GM12878 (cell line): ENCODE measurements at regions not wholly inside any gene's neighbourhood (a gene's known extent, or its start where the extent isn't known, plus 50 kb on each side); places are given as distances from the start of the nearest gene placed in this dataset.

Source experiments
- CBX3 ChIP-seq: fragments of 200-600 bp; sonication (generic); IDR thresholded peaks from 2 replicates; pipeline ENCODE4 v1.6.1; 2016; ENCODE audit warnings: low read depth, borderline replicate concordance
- CHD4 ChIP-seq: fragments of 200-600 bp; sonication (generic); IDR thresholded peaks from 2 replicates; pipeline ENCODE4 v1.6.1; 2016; ENCODE audit warnings: mild to moderate bottlenecking
- CREB1 ChIP-seq: IDR thresholded peaks from 2 replicates; pipeline ENCODE4 v1.6.1; 2012; ENCODE audit warnings: low read depth, mild to moderate bottlenecking, inconsistent platforms
- CREM ChIP-seq: IDR thresholded peaks from 2 replicates; pipeline ENCODE4 v1.6.1; 2014; ENCODE audit warnings: antibody characterized with exemption, low read depth
- MTA3 ChIP-seq: IDR thresholded peaks from 2 replicates; pipeline ENCODE4 v1.6.1; 2012; ENCODE audit warnings: low read length, inconsistent platforms, borderline replicate concordance
- MXI1 ChIP-seq: fragments of 150-350 bp; IDR thresholded peaks from 2 replicates; pipeline ENCODE4 v1.6.1; 2011; ENCODE audit warnings: low read depth, mild to moderate bottlenecking, inconsistent platforms, low read length, improper control_type of control experiment
- NFIC ChIP-seq: IDR thresholded peaks from 2 replicates; pipeline ENCODE4 v1.6.1; 2012; ENCODE audit warnings: low read depth, mild to moderate bottlenecking, inconsistent platforms, low read length, moderate library complexity
- PAX8 ChIP-seq: fragments of 450-650 bp; IDR thresholded peaks from 2 replicates; pipeline ENCODE4 v1.6.1; 2017; ENCODE audit warnings: mild to moderate bottlenecking, moderate library complexity
- POLR2AphosphoS5 ChIP-seq: IDR thresholded peaks from 2 replicates; pipeline ENCODE4 v1.6.1; 2011; ENCODE audit warnings: mild to moderate bottlenecking, low read length, inconsistent platforms
- SREBF2 ChIP-seq: IDR thresholded peaks from 2 replicates; pipeline ENCODE4 v1.6.1; 2012; ENCODE audit warnings: mild to moderate bottlenecking, low read length
- STAT1 ChIP-seq: fragments of 450-650 bp; conservative IDR thresholded peaks from 2 replicates; pipeline ENCODE4 v1.6.1; 2014; ENCODE audit warnings: antibody characterized with exemption, mild to moderate bottlenecking
- TAF1 ChIP-seq: IDR thresholded peaks from 2 replicates; pipeline ENCODE4 v1.6.1; 2011; ENCODE audit warnings: mild to moderate bottlenecking, low read depth, low read length, borderline replicate concordance
- ZNF207 ChIP-seq: fragments of 450-650 bp; IDR thresholded peaks from 2 replicates; pipeline ENCODE4 v1.6.1; 2014; ENCODE audit warnings: antibody characterized with exemption, mild to moderate bottlenecking, borderline replicate concordance
- TF ChIP-seq, protein P1 (sequence below), 3 experiments: IDR thresholded peaks in 2 of 3; conservative IDR thresholded peaks in 1 of 3; 2 replicates each; pipeline ENCODE4 v1.5.1; 2011; ENCODE audit warnings: low read depth in 3 of 3, low read length in 3 of 3, mild to moderate bottlenecking in 3 of 3, control low read depth in 2 of 3, moderate library complexity in 2 of 3, inconsistent platforms in 1 of 3, mixed read lengths in 1 of 3; ENCODE audit not compliant: control insufficient read depth in 2 of 3, insufficient read depth in 1 of 3; ENCODE audit errors: extremely low read depth in 1 of 3
- TF ChIP-seq, protein P2 (sequence below): fragments of 450-650 bp; IDR thresholded peaks from 2 replicates; pipeline ENCODE4 v1.6.1; 2016; ENCODE audit warnings: mild to moderate bottlenecking
- TF ChIP-seq, protein P3 (sequence below): fragments of 450-650 bp; formaldehyde crosslinking; IDR thresholded peaks from 2 replicates; pipeline ENCODE4 v1.4.0; 2022; ENCODE audit warnings: mild to moderate bottlenecking, moderate library complexity
- TF ChIP-seq, protein P4 (sequence below): fragments of 450-650 bp; formaldehyde crosslinking; IDR thresholded peaks from 2 replicates; pipeline ENCODE4 v1.4.0; 2020; ENCODE audit warnings: mild to moderate bottlenecking, moderate library complexity

DNA sequence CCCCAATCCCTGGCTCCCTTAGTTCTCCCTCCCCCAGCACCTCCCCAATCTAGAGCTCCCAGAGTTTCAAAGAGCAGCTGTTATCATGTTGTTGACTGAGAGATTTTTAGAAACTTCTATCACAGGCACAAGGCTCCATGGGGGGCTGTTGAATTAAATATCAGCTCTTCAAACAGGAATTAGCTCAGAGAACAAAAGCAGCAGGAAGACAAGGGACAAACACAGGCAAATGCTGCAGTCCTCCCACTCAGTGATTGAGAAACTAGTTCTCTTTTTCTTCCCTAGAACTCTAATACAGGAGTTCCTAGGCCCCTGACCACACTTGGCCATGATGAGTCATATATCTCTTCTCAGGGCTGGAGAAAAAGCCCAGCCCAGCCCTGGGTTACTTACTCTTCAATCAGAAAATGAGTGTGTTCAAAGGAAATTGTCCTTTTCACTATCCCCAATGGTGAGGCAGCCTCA is 262.1 kb downstream of the IGSF11 start (continued):
- TF ChIP-seq, protein P1, sequence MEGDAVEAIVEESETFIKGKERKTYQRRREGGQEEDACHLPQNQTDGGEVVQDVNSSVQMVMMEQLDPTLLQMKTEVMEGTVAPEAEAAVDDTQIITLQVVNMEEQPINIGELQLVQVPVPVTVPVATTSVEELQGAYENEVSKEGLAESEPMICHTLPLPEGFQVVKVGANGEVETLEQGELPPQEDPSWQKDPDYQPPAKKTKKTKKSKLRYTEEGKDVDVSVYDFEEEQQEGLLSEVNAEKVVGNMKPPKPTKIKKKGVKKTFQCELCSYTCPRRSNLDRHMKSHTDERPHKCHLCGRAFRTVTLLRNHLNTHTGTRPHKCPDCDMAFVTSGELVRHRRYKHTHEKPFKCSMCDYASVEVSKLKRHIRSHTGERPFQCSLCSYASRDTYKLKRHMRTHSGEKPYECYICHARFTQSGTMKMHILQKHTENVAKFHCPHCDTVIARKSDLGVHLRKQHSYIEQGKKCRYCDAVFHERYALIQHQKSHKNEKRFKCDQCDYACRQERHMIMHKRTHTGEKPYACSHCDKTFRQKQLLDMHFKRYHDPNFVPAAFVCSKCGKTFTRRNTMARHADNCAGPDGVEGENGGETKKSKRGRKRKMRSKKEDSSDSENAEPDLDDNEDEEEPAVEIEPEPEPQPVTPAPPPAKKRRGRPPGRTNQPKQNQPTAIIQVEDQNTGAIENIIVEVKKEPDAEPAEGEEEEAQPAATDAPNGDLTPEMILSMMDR (IDR thresholded peaks at IDR 0.05 in 2 of 3, conservative IDR thresholded peaks at IDR 0.05 in 1 of 3; ENCODE audit: control insufficient read depth in 2 of 3, extremely low read depth in 1 of 3, insufficient read depth in 1 of 3, low read depth in 3 of 3, low read length in 3 of 3), result no peak
- TF ChIP-seq CBX3, result no peak
- no peak for TF ChIP-seq MXI1
- TF ChIP-seq NFIC, result peak; percentile 99
- peak; percentile 44; the same call in 1 of the 2 replicates for TF ChIP-seq CREB1
- no peak for TF ChIP-seq ZNF207
- no peak for TF ChIP-seq POLR2AphosphoS5
- no peak for TF ChIP-seq TAF1
- TF ChIP-seq, protein P2, sequence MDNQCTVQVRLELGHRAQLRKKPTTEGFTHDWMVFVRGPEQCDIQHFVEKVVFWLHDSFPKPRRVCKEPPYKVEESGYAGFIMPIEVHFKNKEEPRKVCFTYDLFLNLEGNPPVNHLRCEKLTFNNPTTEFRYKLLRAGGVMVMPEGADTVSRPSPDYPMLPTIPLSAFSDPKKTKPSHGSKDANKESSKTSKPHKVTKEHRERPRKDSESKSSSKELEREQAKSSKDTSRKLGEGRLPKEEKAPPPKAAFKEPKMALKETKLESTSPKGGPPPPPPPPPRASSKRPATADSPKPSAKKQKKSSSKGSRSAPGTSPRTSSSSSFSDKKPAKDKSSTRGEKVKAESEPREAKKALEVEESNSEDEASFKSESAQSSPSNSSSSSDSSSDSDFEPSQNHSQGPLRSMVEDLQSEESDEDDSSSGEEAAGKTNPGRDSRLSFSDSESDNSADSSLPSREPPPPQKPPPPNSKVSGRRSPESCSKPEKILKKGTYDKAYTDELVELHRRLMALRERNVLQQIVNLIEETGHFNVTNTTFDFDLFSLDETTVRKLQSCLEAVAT, result no peak
- no peak for TF ChIP-seq PAX8
- TF ChIP-seq CREM, result peak; percentile 80
- TF ChIP-seq STAT1, result no peak
- TF ChIP-seq SREBF2, result no peak
- TF ChIP-seq CHD4, result no peak
- TF ChIP-seq, protein P3, sequence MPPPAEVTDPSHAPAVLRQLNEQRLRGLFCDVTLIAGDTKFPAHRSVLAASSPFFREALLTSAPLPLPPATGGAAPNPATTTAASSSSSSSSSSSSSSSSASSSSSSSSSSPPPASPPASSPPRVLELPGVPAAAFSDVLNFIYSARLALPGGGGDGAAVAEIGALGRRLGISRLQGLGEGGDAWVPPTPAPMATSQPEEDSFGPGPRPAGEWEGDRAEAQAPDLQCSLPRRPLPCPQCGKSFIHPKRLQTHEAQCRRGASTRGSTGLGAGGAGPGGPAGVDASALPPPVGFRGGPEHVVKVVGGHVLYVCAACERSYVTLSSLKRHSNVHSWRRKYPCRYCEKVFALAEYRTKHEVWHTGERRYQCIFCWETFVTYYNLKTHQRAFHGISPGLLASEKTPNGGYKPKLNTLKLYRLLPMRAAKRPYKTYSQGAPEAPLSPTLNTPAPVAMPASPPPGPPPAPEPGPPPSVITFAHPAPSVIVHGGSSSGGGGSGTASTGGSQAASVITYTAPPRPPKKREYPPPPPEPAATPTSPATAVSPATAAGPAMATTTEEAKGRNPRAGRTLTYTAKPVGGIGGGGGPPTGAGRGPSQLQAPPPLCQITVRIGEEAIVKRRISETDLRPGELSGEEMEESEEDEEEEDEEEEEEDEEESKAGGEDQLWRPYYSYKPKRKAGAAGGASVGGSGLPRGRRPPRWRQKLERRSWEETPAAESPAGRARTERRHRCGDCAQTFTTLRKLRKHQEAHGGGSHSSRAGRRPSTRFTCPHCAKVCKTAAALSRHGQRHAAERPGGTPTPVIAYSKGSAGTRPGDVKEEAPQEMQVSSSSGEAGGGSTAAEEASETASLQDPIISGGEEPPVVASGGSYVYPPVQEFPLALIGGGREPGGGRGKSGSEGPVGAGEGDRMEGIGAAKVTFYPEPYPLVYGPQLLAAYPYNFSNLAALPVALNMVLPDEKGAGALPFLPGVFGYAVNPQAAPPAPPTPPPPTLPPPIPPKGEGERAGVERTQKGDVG (CRISPR knock-in tag), result no peak
- TF ChIP-seq MTA3, result peak; percentile 94
- TF ChIP-seq, protein P4, sequence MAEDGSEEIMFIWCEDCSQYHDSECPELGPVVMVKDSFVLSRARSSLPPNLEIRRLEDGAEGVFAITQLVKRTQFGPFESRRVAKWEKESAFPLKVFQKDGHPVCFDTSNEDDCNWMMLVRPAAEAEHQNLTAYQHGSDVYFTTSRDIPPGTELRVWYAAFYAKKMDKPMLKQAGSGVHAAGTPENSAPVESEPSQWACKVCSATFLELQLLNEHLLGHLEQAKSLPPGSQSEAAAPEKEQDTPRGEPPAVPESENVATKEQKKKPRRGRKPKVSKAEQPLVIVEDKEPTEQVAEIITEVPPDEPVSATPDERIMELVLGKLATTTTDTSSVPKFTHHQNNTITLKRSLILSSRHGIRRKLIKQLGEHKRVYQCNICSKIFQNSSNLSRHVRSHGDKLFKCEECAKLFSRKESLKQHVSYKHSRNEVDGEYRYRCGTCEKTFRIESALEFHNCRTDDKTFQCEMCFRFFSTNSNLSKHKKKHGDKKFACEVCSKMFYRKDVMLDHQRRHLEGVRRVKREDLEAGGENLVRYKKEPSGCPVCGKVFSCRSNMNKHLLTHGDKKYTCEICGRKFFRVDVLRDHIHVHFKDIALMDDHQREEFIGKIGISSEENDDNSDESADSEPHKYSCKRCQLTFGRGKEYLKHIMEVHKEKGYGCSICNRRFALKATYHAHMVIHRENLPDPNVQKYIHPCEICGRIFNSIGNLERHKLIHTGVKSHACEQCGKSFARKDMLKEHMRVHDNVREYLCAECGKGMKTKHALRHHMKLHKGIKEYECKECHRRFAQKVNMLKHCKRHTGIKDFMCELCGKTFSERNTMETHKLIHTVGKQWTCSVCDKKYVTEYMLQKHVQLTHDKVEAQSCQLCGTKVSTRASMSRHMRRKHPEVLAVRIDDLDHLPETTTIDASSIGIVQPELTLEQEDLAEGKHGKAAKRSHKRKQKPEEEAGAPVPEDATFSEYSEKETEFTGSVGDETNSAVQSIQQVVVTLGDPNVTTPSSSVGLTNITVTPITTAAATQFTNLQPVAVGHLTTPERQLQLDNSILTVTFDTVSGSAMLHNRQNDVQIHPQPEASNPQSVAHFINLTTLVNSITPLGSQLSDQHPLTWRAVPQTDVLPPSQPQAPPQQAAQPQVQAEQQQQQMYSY (CRISPR knock-in tag), result no peak
- TF ChIP-seq, all 136 proteins: peak for 37
